Progenitor cell of endocrine pancreas (in vitro differentiated cells): ENCODE measurements at regions not wholly inside any gene's neighbourhood (a gene's known extent, or its start where the extent isn't known, plus 50 kb on each side); places are given as distances from the start of the nearest gene placed in this dataset.

Experiments used
- DNase-seq: peaks from one replicate; pipeline ENCODE4 v3.0.0; 2021; ENCODE audit warnings: low spot score; ENCODE audit not compliant: unreplicated experiment
- H3K27ac Mint-ChIP-seq: 2 replicates; pipeline ENCODE4 v1.8.0; 2021; ENCODE audit warnings: mild to moderate bottlenecking, moderate library complexity, mixed read lengths
- H3K27me3 Mint-ChIP-seq: 2 replicates; pipeline ENCODE4 v1.8.0; 2021; ENCODE audit warnings: mixed read lengths
- H3K36me3 Mint-ChIP-seq: 2 replicates; pipeline ENCODE4 v1.8.0; 2022; ENCODE audit warnings: mixed read lengths; ENCODE audit not compliant: insufficient read depth
- H3K4me1 Mint-ChIP-seq: 2 replicates; pipeline ENCODE4 v1.8.0; 2021; ENCODE audit warnings: low read depth, mixed read lengths
- H3K4me3 Mint-ChIP-seq: 2 replicates; pipeline ENCODE4 v1.8.0; 2021; ENCODE audit warnings: low read depth, mild to moderate bottlenecking, moderate library complexity, mixed read lengths
- H3K9me3 Mint-ChIP-seq: 2 replicates; pipeline ENCODE4 v1.8.0; 2021; ENCODE audit warnings: low read depth, mixed read lengths
- CTCF ChIP-seq: fragments of 200-600 bp; sonication (generic); IDR thresholded peaks from one replicate; pipeline ENCODE4 v1.5.0; 2021; ENCODE audit warnings: antibody characterized with exemption, mild to moderate bottlenecking; ENCODE audit not compliant: unreplicated experiment

- TF ChIP-seq CTCF: no peak
- Mint-ChIP-seq H3K27ac (no peak overlapping the region), H3K36me3 (no peaks in the 10 kb centered on the region), H3K9me3 (no peaks in the 10 kb centered on the region), H3K27me3 (no peaks in the 10 kb centered on the region), H3K4me3 (no peak overlapping the region), H3K4me1 (no peaks in the 10 kb centered on the region)
- DNase-seq: no peak
Observed at GRCh38 chr21:27077501-27077900, 110.6 kb upstream of the ADAMTS5 start.

- no peaks in the 10 kb centered on the region for H3K9me3 Mint-ChIP-seq
- H3K4me3 Mint-ChIP-seq: no peak overlapping the region
- DNase-seq: no peak
- H3K36me3 Mint-ChIP-seq: no peaks in the 10 kb centered on the region
- H3K27ac Mint-ChIP-seq: no peak overlapping the region
- TF ChIP-seq CTCF: no peak
- no peaks in the 10 kb centered on the region for H3K4me1 Mint-ChIP-seq
- no peaks in the 10 kb centered on the region for H3K27me3 Mint-ChIP-seq
Observed at GRCh38 chr21:27076025-27076424, 109.1 kb upstream of the ADAMTS5 start.

GRCh38 chr21:27070861-27071670 lies 104.2 kb upstream of the ADAMTS5 start:
- H3K36me3 Mint-ChIP-seq: no peaks in the 10 kb centered on the region
- no peak overlapping the region for H3K27ac Mint-ChIP-seq
- no peak overlapping the region for H3K4me3 Mint-ChIP-seq
- H3K4me1 Mint-ChIP-seq: no peaks in the 10 kb centered on the region
- no peaks in the 10 kb centered on the region for H3K9me3 Mint-ChIP-seq
- no peak for TF ChIP-seq CTCF
- no peaks in the 10 kb centered on the region for H3K27me3 Mint-ChIP-seq
- no peak for DNase-seq

GRCh38 chr21:27068811-27069210 lies 101.9 kb upstream of the ADAMTS5 start:
- DNase-seq: no peak
- H3K9me3 Mint-ChIP-seq: peaks cover 8% of the 10 kb centered on the region
- no peak overlapping the region for H3K4me3 Mint-ChIP-seq
- no peak overlapping the region for H3K27ac Mint-ChIP-seq
- no peak for TF ChIP-seq CTCF
- no peaks in the 10 kb centered on the region for H3K36me3 Mint-ChIP-seq
- H3K4me1 Mint-ChIP-seq: no peaks in the 10 kb centered on the region
- H3K27me3 Mint-ChIP-seq: no peaks in the 10 kb centered on the region

GRCh38 chr21:27067226-27067625 lies 100.3 kb upstream of the ADAMTS5 start:
- peaks cover 13% of the 10 kb centered on the region for H3K9me3 Mint-ChIP-seq
- H3K4me1 Mint-ChIP-seq: no peaks in the 10 kb centered on the region
- H3K27ac Mint-ChIP-seq: no peak overlapping the region
- no peaks in the 10 kb centered on the region for H3K36me3 Mint-ChIP-seq
- no peaks in the 10 kb centered on the region for H3K27me3 Mint-ChIP-seq
- no peak for TF ChIP-seq CTCF
- no peak for DNase-seq
- no peak overlapping the region for H3K4me3 Mint-ChIP-seq
